Esophagus (tissue), 2 donors: ENCODE measurements at regions not wholly inside any gene's neighbourhood (a gene's known extent, or its start where the extent isn't known, plus 50 kb on each side); places are given as distances from the start of the nearest gene placed in this dataset.

ENCODE experiments used
- H3K27ac ChIP-seq, 2 donors: one replicate each; pipeline ENCODE4 v1.5.1; 2013; ENCODE audit warnings: low read depth in 2 of 2, mild to moderate bottlenecking in 2 of 2, inconsistent platforms in 1 of 2, low read length in 1 of 2, moderate library complexity in 1 of 2
- H3K27me3 ChIP-seq, 2 donors: one replicate each; pipeline ENCODE4 v1.6.1; 2013; ENCODE audit warnings: low read length in 2 of 2, control low read depth in 1 of 2, mild to moderate bottlenecking in 1 of 2; ENCODE audit not compliant: insufficient read depth in 2 of 2, control insufficient read depth in 1 of 2
- H3K36me3 ChIP-seq, 2 donors: one replicate each; pipeline ENCODE4 v1.6.1; 2013; ENCODE audit warnings: low read length in 1 of 2; ENCODE audit not compliant: control insufficient read depth in 2 of 2, insufficient read depth in 2 of 2
- H3K4me1 ChIP-seq, 2 donors: one replicate each; pipeline ENCODE4 v1.6.1; 2013; ENCODE audit warnings: low read length in 1 of 2; ENCODE audit not compliant: control insufficient read depth in 2 of 2, insufficient read depth in 2 of 2
- H3K4me3 ChIP-seq, 2 donors: one replicate each; pipeline ENCODE4 v1.5.1; 2013; ENCODE audit warnings: low read length in 2 of 2, mild to moderate bottlenecking in 2 of 2, low read depth in 1 of 2, moderate library complexity in 1 of 2
- H3K9me3 ChIP-seq, 2 donors: one replicate each; pipeline ENCODE4 v1.6.1; 2013; ENCODE audit warnings: mild to moderate bottlenecking in 2 of 2, low read depth in 1 of 2, low read length in 1 of 2, moderate library complexity in 1 of 2; ENCODE audit not compliant: control insufficient read depth in 2 of 2, insufficient read depth in 1 of 2
- WGBS, 2 donors: extraction: QIAGEN DNeasy Blood & Tissue Kit; methylation state at CpG; one replicate each; pipeline ENCODE4 v1.1.7; 2013; 5-methylcytosine and 5-hydroxymethylcytosine counted together
- donor health status: healthy with polysubstance abuse.
- donor health status: Bipolar disorder and iron deficiency.

GRCh38 chr9:106583751-106584150, 279.2 kb upstream of the ZNF462 start:
- no peaks in the 10 kb centered on the region for H3K9me3 ChIP-seq
- no peak overlapping the region for H3K27ac ChIP-seq
- no peaks in the 10 kb centered on the region for H3K36me3 ChIP-seq
- no peaks in the 10 kb centered on the region for H3K27me3 ChIP-seq
- H3K4me3 ChIP-seq = no peak overlapping the region
- H3K4me1 ChIP-seq = peaks cover 0 to 2% of the 10 kb centered on the region in 2 donors

DNA sequence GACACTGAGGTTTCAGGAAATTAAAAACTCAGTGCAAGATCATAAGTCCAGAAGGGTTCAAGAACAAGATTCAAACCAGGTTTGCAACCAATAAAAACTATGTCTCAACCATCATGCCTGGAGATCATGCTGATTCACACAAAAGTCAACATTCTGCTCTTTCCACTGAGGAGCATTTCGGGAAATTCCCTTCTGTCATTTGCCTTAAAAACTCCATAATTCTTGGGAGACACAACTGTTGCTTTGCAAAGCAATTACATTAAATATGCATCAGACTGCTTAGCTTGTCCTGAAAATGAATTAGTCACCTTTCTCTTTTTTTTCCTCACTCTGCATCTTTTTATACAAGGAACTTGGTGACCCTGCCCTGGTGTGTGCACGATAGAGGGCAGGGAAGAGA, 275.9 kb upstream of the ZNF462 start:
- Histone ChIP-seq H3K4me3 (no peak overlapping the region), H3K36me3 (no peaks in the 10 kb centered on the region), H3K27ac (no peak overlapping the region), H3K4me1 (peaks cover 0 to 2% of the 10 kb centered on the region in 2 donors), H3K27me3 (no peaks in the 10 kb centered on the region), H3K9me3 (no peaks in the 10 kb centered on the region)
- 56 to 60% methylated on average over 2 of the region's 2 CpGs for WGBS, 2 donors

DNA sequence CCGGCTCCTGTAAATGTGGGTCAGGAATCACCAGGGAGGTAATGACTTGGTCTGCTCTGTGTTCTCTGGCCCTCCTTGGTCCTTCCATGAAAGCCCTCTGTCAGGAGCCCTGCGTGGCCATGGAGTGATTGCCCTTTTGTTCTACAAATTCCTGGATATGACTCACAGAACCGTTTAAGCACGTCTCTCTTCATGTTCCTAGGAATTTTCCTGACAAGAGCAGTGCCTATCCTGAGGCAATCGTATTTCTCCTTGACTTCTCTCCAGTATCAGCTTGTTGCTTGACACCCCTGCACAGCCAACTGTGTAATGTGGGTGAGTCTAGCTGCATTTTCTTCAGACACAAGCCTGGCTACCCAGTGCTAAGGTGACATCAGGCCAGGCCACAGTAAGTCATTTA, 274.3 kb upstream of the ZNF462 start:
- no peak overlapping the region for H3K27ac ChIP-seq
- WGBS, 2 donors = 32 to 50% methylated on average over 5 of the region's 5 CpGs
- H3K4me3 ChIP-seq = no peak overlapping the region
- H3K9me3 ChIP-seq = no peaks in the 10 kb centered on the region
- H3K27me3 ChIP-seq = no peaks in the 10 kb centered on the region
- H3K36me3 ChIP-seq = no peaks in the 10 kb centered on the region
- H3K4me1 ChIP-seq = peaks cover 0 to 2% of the 10 kb centered on the region in 2 donors

DNA sequence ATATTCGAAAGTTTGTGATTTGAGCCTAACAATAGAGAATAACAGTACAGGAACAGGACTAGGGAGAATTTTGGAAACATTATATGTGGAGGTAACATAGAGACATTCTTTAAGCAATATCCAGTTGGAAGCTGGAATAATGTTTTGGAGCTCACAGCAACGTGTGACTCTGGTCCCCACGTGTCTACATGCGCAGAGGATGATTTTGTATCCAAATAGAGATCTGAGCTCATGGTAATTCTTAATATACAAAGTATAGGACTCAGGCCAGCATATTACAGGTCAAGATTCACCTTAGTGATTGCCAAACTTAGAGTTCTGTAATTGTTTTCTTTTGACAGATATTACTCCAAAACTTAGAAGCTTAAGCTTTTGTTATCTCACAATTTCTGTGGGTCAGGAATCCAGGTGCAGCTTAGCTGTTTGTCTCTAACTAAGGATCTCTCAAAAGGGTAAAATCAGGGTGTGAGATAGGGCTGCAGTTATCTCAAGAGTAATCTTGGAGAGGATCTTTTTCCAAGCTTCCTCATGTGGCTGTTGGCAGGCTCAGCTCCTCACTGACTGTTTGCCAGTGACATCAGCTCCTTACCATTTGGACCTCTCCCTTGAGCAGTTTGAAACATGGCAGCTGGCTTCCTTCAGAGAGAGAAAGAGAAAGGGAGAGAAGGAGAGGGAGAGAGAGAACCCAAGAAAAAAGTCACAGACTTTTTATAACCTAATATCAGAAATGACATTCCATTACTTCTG, 272.0 kb upstream of the ZNF462 start:
- WGBS, 2 donors = 81 to 83% methylated on average over 4 of the region's 4 CpGs
- Histone ChIP-seq H3K4me3 (no peak overlapping the region), H3K27me3 (no peaks in the 10 kb centered on the region), H3K4me1 (peaks cover 0 to 2% of the 10 kb centered on the region in 2 donors), H3K27ac (no peak overlapping the region), H3K36me3 (no peaks in the 10 kb centered on the region), H3K9me3 (no peaks in the 10 kb centered on the region)

GRCh38 chr9:106593201-106593600, 269.8 kb upstream of the ZNF462 start:
- no peaks in the 10 kb centered on the region for H3K36me3 ChIP-seq
- WGBS, 2 donors = 83 to 85% methylated on average over 7 of the region's 7 CpGs
- H3K9me3 ChIP-seq = no peaks in the 10 kb centered on the region
- H3K27ac ChIP-seq = no peak overlapping the region
- H3K4me1 ChIP-seq = peaks cover 0 to 2% of the 10 kb centered on the region in 2 donors
- H3K27me3 ChIP-seq = no peaks in the 10 kb centered on the region
- no peak overlapping the region for H3K4me3 ChIP-seq

DNA sequence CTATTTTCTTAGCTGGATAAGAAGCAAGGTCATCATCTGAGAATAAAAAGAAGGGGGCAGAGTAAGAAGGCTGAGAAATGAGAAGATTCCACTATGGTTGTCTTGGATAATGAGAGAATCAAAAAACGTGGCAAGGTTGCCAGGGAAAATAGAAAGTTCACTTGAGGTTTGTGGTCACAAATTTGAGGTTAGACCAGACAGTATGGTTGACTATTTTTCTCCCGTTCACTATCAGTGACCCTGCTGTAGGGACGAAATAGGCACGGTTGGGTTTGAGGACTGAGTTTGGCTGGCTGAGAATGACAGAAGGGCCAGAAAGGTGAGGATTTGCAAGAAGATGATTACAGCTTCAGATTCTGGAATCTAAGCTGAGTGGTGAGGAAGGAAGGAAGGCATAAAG, 266.0 kb upstream of the ZNF462 start:
- WGBS, 2 donors = 70 to 73% methylated on average over 4 of the region's 4 CpGs
- H3K4me1 ChIP-seq = no peaks in the 10 kb centered on the region

DNA sequence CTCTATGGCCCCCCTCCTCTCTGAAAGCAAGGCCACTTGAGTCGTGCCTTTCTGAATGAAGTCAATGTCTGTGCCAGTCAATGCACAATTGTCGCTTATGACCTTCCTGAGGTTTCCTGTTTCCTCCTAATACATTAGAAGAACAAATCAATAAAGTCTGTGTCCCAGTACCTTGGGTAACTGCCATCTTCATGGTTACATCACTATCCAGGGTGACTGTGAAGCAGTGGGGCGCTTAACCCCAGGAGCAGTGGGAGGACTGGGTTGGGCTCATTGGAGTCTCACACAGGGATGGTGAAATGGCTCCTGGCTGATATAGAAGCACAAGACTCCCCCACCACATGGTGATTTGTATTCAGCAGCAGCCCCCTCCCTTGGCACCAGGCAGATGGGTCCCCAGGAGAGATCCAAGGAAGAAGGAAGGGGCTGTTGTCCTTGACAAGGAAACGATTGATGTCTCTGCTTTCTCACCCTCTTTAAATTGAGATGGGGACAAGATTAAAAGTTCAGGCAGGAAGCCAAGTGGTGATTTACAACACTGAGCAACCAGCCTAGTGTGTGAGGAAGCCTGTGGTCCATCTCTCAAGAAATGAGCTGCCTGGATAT, 261.9 kb upstream of the ZNF462 start:
- H3K4me3 ChIP-seq = no peak overlapping the region
- H3K9me3 ChIP-seq = no peaks in the 10 kb centered on the region
- H3K36me3 ChIP-seq = no peaks in the 10 kb centered on the region
- WGBS, 2 donors = 69 to 77% methylated on average over 4 of the region's 4 CpGs
- H3K27me3 ChIP-seq = no peaks in the 10 kb centered on the region
- no peak overlapping the region for H3K27ac ChIP-seq
- H3K4me1 ChIP-seq = no peaks in the 10 kb centered on the region

More for the DNA sequence above, 266.0 kb upstream of the ZNF462 start:
- Histone ChIP-seq H3K27me3 (no peaks in the 10 kb centered on the region), H3K27ac (no peak overlapping the region), H3K4me3 (no peak overlapping the region), H3K9me3 (no peaks in the 10 kb centered on the region), H3K36me3 (no peaks in the 10 kb centered on the region)

DNA sequence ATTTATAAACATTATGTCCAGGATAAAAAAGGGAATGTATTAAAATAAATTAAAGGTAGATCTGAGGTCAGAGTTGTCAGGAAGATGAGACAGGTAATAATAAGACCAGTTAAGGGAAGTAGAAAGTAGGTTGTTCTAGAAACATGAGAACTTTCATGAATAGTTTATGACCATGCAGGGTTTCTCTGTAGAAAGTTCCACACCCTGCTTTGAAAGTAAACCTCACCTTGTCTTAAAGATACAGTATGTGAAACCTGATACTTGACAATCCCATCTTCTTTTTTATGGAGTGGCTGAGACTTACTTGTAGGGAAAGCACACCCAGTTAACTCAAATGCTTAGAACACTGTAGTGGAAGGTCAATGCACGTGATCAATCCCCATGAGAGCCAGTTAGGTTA, 260.6 kb upstream of the ZNF462 start:
- no peaks in the 10 kb centered on the region for H3K36me3 ChIP-seq
- WGBS, 2 donors = 48 to 53% methylated on average over 1 of the region's 1 CpG

GRCh38 chr9:106613250-106613737, 249.7 kb upstream of the ZNF462 start:
- Histone ChIP-seq H3K27me3 (no peaks in the 10 kb centered on the region), H3K4me1 (no peaks in the 10 kb centered on the region), H3K9me3 (no peaks in the 10 kb centered on the region), H3K36me3 (no peaks in the 10 kb centered on the region), H3K27ac (no peak overlapping the region), H3K4me3 (no peak overlapping the region)
- 38 to 53% methylated on average over 3 of the region's 3 CpGs for WGBS, 2 donors

More for the DNA sequence above, 260.6 kb upstream of the ZNF462 start:
- no peaks in the 10 kb centered on the region for H3K9me3 ChIP-seq
- H3K27ac ChIP-seq = no peak overlapping the region
- H3K4me3 ChIP-seq = no peak overlapping the region
- no peaks in the 10 kb centered on the region for H3K4me1 ChIP-seq
- no peaks in the 10 kb centered on the region for H3K27me3 ChIP-seq
